Epithelial cell of esophagus (primary cell): ENCODE measurements at regions not wholly inside any gene's neighbourhood (a gene's known extent, or its start where the extent isn't known, plus 50 kb on each side); places are given as distances from the start of the nearest gene placed in this dataset.

Source experiments
- DNase-seq: peaks from one replicate; pipeline ENCODE4 v3.0.0; 2010; ENCODE audit warnings: low read depth
- H3K4me3 ChIP-seq: 2 replicates; pipeline ENCODE4 v1.5.1; 2011; ENCODE audit warnings: mild to moderate bottlenecking, low read length, control low read depth
- CTCF ChIP-seq: IDR thresholded peaks from 2 replicates; pipeline ENCODE4 v1.5.1; 2011; ENCODE audit warnings: low read depth, mild to moderate bottlenecking, low read length, control low read depth, inconsistent platforms; ENCODE audit not compliant: insufficient read depth; ENCODE audit errors: missing control alignments

DNA sequence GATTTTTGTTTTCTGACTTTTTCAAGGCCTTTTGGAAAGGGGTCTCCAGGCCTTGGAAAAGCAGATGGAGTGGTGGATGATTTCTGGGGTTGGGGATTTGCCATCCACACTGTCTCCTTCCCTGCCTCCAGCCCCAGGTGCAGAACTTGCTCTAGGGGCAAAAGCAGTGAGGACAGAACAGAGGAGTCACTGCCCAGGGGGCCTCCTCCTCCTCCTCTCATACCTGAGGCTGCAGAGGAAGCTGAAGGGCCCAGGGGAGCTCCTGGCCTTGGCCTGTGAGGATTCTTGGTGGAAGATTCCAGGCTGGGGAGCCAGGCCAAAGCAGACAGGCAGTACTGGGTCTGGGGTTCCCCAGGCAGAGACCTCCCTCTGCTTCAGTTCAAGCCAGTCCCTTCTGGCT is 52.3 kb upstream of the URI1 start:
- no peak for DNase-seq
- TF ChIP-seq CTCF = no peak
- H3K4me3 ChIP-seq = no peak overlapping the region

GRCh38 chr19:29890392-29890791 is 51.6 kb upstream of the URI1 start:
- no peak for DNase-seq
- H3K4me3 ChIP-seq = no peak overlapping the region
- no peak for TF ChIP-seq CTCF
